GM21390 (cell line): ENCODE measurements at regions not wholly inside any gene's neighbourhood (a gene's known extent, or its start where the extent isn't known, plus 50 kb on each side); places are given as distances from the start of the nearest gene placed in this dataset.
"Not testable (repeated sequence)": the region's sequence is repeated elsewhere in the genome, so short reads cannot be mapped to it uniquely, and the experiment has no call there.

Experiments
- ATAC-seq: cut with Tn5 transposase; IDR thresholded peaks from one replicate; pipeline ENCODE4 v1.9.1; 2021; ENCODE audit not compliant: unreplicated experiment

- ATAC-seq = not testable (repeated sequence)
Observed at GRCh38 chr1:25171013-25171412, 61.3 kb downstream of the SYF2 start.

- ATAC-seq = no peak
Observed at GRCh38 chr1:25170439-25170838, 61.9 kb downstream of the SYF2 start.

- ATAC-seq = no peak
Observed at GRCh38 chr1:25169610-25170009, 62.7 kb downstream of the SYF2 start.

- no peak for ATAC-seq
Observed at GRCh38 chr1:25169168-25169567, 63.1 kb downstream of the SYF2 start.

GRCh38 chr1:25168193-25169071, 63.9 kb downstream of the SYF2 start:
- no peak for ATAC-seq

GRCh38 chr1:25167269-25168192, 64.8 kb downstream of the SYF2 start:
- ATAC-seq = no peak

GRCh38 chr1:25166847-25167246, 65.5 kb downstream of the SYF2 start:
- ATAC-seq = no peak

GRCh38 chr1:25163986-25164385, 68.3 kb downstream of the SYF2 start:
- ATAC-seq = no peak

- ATAC-seq = no peak
Observed at GRCh38 chr1:25161981-25162380, 70.3 kb downstream of the SYF2 start.

- no peak for ATAC-seq
Observed at GRCh38 chr1:25157846-25158245, 74.5 kb downstream of the SYF2 start.

GRCh38 chr1:25150985-25151495, 81.3 kb downstream of the SYF2 start:
- no peak for ATAC-seq

- no peak for ATAC-seq
Observed at GRCh38 chr1:25148673-25149300, 83.5 kb downstream of the SYF2 start.

- no peak for ATAC-seq
Observed at GRCh38 chr1:25146451-25146855, 85.8 kb downstream of the SYF2 start.

- no peak for ATAC-seq
Observed at GRCh38 chr1:25145775-25146393, 86.4 kb downstream of the SYF2 start.

GRCh38 chr1:25140073-25140797, 92.1 kb downstream of the SYF2 start:
- ATAC-seq = peak; percentile 63

- ATAC-seq = no peak
Observed at GRCh38 chr1:25137521-25138395, 94.5 kb downstream of the SYF2 start.

- ATAC-seq = no peak
Observed at GRCh38 chr1:25137106-25137505, 95.2 kb downstream of the SYF2 start.

- no peak for ATAC-seq
Observed at GRCh38 chr1:25135909-25136308, 96.4 kb downstream of the SYF2 start.
